ENCODE measurements at regions not wholly inside any gene's neighbourhood (a gene's known extent, or its start where the extent isn't known, plus 50 kb on each side); places are given as distances from the start of the nearest gene placed in this dataset.

DNA sequence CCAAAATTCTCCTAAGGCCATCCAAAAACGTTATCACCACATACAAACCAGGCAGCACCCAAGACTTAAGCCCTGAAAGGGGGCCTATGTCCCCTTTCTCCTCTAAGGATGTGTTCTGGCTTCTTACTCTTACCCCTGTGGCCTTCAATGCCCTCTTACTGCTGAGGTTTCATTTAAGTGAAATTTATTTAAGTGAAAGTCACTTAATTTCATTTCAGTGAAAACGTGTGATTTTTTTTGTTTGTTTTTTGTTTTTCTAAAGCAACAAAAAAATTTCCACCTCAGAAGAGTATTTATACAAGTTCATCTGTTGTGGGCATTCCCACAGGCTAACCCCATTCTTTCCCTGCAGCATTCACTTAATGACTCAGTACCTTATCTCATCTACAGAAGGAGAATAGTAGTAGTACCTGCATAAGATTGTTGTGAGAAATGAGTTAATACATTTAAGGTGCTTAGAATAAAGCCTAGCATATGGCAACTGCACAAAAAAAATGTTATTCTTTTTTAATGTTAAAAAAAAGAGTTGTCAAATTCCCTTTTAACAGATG is 220.6 kb downstream of the CHRM3 start:
- DNase-seq, result no peak

DNA sequence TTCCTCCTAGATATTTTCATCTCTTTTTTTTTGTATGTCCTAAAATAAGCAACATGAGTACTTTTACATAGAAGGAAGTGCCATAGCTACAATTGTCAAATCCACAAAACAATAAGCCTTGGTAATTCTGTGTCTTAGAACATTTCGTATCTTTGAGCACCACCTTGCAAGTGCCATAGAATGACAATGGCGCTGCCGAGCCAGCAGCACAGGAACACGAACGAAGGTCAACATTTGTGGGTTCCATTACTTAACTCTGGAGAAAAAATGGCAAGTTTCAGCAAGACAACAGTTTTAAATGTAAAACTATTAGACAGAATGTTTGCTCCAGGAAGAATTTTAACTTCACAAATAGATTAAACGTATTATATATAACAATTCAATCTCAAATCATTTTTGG is 222.1 kb downstream of the CHRM3 start:
- DNase-seq, result no peak

DNA sequence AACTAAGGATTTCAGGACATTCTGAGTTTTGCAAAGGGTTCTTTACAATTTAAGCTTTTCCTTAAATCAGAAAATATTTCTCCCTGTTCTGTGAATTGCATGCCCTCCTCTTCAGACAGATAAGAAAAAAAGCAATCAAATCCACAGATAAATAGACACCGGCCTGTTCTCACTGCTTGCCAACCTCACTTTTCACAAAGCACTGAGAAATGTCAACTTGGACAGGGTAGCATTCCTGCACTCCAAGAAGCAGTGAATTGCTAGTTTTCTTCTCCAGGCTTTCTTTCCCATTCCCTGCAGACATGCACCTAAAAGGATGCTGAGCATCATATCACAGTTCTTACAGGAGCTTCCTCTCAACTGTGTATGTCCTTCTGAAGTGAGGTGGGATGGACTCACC is 226.0 kb downstream of the CHRM3 start:
- DNase-seq, result no peak

DNA sequence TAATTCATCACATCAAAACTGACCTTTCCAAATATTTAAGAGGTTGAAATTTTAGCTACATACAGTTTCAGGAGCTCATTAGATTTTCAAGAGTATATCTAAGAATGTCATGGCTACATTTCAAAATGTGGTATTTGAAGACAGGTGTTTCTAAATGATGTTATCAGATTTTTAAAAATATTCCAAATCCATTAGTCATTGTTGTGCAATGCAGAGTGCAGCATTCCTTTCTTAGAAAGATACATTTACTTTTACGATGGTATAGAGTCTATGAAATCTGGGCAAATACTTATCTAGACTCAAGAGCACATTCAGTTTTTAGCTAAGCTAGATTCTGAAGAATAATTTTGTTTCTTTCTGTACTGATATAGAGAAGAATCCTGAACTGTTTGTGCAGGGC is 230.3 kb downstream of the CHRM3 start:
- DNase-seq, result no peak

DNA sequence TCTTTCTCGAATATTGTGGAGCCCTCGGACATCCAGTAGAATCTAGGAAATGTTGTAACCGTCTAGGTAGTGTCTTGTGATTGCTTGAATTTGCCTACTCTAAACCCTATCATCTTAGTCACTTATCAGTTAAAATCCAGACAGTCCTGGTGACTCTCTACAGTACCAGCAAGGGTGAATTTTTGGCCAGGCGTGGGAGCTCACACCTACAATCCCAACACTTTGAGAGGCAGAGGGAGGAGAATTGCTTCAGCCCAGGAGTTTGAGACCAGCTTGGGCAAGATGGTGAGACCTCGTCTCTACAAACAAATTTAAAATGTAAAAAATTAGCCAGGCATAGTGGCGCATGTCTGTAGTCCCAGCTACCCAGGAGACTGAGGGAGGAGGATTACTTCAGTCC is 230.9 kb downstream of the CHRM3 start:
- no peak for DNase-seq

DNA sequence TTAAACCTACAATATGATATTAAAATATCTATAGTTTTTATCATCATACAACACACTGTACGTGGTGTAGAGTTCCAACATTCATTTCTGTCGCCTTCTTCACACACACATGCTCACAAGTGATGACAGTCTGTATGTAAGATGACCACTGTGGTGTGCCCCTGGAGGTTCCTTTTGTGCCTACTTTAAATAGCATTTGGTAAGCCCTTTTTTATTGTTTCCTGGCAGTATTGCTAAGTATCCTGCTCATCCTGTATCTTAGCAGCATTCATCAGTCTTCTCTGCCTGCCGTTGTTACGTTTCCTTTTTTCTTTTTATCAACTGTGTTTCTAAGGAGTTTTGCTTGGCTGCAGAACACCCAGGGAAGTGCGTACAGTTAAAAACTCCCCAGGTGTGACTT is 231.4 kb downstream of the CHRM3 start:
- DNase-seq, result no peak

DNA sequence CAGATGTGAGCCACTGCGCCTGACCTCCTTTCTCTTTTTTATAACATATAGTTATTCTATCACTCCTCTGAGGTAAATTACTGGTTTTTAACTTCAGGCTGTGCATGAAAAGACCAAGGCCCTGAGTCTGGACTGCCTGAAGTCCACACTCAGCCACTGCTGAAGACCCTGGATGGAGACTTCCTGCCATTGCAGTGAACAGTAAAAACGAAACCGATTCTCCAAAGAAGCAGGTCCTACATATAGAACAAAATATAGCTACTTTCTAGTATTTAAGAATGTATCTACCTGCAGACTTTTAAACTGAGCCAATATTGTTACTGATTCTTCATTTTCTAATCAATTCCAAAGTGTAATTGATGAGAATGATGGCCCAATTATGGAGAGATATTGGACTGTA is 232.8 kb downstream of the CHRM3 start:
- no peak for DNase-seq

DNA sequence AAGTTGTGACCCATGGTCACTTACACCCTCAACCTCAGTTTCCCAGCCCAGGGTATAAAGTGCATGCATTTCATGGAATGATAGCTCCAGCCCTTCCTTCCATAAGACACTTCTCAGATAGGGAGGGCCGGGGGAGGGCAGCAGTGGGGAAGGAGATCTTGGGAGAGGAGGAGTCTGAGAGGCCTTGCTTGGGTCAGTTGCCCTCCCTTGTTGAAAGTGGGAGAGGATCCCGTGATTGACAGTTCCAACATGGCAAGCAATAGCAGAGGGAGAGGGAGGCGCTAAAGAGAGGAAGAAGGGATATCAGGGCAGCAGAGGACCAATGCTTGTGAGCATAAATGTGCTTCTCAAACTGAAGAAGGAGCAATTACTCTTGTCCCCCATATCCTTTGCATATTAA is 244.4 kb downstream of the CHRM3 start:
- no peak for DNase-seq

DNA sequence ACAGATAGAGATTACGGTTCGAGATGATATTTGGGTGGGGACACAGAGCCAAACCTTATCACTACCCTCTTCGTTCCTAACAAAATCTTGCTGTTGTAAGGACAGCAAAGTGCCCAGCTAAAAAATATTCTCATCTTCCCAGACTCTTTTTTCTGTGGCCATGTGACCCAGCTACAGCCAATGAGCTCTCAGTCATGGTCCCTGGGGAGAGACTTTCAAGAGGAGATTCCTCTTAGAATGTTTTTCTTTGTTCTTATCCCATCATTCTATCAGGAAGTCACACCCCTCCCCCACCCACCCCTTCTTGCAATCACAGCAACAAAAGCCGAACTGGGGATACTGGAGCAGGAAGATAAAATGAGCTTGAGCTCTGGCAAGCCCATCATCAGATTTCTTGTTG is 247.1 kb downstream of the CHRM3 start:
- DNase-seq, result no peak

DNA sequence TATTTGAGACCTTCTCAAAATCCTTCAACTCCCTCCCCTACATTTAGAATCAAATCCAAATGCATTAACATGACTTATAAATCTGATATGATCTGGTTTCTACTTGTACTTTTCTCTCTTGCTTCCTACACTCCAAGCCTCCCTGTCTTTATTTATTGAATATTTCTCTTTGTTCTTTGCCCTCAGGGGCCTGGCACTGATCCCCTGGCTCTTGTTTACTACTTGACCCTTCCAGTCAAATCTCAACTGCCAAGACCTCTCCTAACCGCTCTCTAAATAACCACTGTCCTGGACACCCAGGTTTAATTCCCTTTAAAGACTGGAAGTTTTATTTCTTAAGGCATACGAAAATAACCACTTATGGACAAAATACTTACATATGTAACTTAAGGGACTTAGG is 248.9 kb downstream of the CHRM3 start:
- DNase-seq, result no peak

DNA sequence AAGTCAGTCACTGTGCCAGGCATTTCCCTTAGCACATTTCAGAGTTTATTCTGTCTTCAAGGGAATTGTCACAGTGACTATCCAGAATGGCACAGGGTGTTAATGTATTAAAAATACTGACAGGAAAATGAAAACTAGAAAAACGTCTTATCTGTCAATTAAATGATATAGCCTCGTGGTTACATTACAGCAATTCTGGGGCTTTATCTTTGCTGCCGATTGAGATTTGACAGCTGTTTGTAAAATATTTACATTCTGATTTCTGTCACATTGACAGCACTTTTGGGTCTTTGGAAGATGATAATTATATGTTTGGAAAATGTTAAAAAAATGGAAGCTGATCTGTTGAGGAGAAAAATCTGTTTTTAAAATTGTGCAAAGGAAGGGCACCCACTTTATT is 250.0 kb downstream of the CHRM3 start:
- no peak for DNase-seq

DNA sequence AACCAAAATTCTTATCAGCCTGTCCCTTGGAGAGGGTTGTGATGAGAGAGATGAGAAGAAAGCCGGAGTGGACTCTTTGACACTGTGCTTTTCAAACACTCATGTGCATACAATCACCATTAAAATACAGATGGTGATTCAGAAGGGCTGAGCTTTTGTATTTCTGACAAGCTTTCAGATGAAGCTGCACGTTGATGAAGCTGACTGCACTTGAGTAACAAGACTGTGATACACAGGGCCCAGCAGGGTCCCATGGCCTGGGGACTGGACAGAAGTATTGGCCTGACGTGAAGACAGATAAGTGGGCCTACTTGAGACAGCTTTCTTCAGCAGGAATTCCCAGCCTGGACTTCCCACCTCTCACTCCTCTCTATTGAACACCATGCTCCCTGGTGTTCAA is 258.2 kb downstream of the CHRM3 start:
- no peak for DNase-seq

DNA sequence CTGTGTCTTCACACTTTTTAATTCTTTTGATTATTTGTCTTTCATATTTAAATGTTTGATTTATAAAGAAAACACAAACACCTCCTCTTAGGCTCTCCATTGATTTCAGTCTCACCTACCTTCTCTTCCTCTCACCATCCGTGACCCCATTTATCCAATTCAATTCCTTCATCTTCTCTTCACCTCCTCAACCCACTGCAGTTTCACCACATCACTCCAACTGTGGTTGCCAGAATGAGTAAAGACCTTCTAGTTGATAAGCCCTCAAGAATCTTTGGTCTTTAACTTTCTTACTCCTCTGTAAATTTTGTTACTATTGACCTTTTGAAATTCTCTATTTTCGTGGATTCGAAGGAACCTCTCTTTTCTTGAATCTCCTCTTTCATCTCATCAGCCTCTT is 260.7 kb downstream of the CHRM3 start:
- no peak for DNase-seq

DNA sequence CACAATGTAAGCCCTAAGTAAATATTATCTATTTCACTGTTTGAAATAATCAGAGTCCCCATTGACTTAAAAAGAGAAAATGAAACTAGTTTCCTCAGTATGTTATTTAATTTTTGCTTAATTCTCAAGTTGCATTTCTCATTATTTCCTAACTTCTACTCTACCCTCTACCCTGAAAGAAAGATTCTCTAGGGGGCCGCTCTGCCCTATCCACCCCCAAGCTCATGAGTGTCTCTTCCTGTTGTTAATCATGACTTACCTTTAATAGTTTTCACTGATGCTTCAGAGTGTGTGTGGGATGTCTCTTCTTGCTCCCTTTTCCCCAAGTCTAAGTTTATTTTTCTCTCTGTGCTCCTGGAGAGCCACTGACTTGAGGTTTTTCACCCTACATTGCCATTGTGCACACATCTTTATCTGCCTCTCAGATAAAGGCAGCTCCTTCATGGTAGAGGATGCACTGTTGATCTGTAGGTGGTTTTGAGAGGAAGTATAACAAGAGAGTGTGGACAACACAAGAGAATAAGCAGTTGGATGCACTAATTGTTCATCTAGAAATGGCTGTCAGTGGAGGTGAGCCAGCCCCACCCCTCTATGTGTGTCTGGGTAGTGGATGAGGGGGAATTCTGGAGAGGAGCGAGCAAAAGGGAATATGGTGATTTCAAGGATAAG is 261.7 kb downstream of the CHRM3 start:
- no peak for DNase-seq

DNA sequence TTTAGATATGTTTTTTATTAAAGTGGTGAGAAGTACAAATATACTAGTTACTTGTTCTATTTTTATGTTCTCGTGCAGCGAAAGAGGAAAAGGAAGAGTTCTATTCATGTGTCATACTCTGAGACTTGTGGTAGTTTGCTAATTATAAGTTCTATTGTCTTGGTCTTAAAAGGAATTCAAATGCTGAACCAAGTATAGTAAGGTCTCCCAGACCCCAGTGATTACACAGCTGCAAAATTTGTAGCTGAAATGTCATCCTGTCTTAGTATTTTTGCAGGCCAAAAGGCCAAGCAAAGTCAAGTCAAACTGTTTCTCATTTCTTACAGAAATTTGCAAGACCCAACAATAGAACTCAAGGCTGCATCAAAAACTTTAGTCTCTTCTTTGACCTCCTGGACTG is 268.7 kb downstream of the CHRM3 start:
- DNase-seq, result no peak

DNA sequence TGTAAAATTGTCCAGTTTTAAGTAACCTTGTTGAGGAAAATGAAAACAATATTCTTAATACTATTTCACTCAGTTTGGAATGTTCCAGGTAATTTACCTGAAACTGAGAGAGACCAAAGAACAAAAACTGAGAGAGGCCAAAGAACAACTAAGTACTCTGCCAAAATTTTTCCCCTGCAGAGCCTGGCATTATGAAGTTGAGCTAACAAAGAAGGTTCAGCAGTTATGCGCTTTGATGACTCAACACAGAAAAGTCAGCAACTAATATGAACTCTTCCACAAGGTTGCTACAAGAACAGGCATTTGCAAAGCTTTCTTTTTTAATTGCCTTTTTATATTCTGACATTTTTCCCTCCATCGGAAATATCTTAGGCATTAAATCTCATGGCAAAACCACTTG is 270.9 kb downstream of the CHRM3 start:
- no peak for DNase-seq

DNA sequence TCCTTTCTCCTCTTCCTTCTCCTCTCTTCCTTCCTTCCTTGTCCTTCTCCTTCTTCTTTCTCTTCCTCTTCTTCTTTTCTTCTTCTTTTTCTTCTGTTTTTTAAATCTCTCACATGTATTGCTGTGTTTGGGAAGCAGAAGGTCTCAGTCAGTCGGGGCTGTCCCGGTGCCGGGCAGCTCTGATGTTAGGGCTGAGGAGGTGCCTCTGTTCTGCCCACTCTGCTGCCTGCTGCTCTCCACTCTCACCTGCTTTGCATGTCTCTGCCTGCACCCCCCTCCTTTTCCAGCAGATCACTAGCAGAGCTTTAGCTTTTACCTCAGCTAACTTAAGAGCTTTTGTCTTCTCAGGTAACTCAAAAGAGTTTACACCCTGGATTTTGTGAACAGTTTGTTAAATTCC is 276.6 kb downstream of the CHRM3 start:
- no peak for DNase-seq

DNA sequence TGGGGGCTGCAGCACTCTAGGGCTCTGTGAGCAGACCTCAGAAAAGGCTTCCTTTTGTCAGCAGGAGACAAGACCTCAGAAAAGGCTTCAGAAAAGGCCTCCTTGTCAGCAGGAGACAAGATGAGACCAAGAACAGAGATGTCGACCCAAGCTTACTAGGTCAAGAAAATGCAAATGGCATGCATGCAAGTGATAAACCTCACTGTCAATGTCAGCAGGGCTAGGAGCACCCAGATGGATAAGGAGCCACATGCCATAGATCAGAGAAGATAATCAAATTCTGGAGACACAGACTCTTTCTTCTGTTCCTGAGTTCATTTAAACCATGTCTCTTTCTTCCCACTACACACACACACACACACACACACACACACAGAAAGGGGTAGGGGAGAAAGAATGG is 285.9 kb downstream of the CHRM3 start:
- DNase-seq, result no peak

DNA sequence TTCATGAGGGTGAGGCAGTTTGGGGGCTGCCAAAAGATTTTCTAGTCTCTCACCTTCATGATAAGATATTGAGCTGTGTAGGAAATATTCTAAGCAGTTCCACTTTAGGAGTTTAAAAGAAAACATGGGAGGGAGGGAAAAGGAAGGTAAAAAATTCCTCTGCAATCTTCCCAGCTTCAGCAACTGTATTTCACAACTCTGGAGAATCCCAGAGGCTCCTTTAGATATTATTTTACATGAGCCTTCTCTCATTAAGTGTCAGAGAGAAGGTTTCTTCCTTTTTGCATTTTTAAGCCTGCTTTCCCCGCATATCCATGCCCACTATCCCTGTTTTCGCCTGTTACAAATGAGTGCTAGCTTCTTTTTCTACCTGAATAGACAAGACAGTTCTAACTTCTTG is 289.4 kb downstream of the CHRM3 start:
- no peak for DNase-seq

DNA sequence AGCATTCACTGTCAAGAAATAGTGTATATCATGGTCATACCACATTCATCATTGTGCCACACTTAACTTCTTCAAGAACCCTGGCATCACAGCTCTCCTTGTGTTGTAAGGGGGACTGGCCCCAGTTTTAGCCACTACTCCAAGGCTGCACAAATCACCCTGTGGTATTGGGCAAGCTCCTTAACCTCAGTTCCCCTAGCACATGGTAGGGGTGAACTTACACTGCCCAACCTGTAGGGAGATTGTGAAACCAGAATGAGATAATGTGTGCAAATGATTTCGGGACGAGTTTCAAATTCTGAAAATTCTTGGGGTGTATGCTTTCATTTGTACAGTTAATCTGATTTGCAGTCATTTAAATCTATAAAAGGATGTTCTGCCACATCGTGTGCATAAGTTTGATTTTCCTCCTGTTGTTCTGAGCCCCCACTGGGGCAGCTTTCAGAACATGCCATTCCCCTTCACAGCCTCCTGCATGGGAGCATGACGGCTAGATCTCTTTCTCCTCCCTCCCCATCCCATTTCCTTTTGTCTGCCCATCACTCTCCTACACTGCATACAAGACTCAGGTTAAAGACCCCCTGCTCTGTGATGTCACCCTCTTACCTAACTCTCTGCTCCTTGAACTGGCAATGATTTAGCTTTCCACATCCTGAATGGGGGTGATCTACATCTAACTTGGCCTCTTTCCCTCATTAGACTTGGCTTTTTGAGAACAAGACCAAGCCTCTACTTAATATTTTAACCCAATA is 290.3 kb downstream of the CHRM3 start:
- DNase-seq, result no peak

DNA sequence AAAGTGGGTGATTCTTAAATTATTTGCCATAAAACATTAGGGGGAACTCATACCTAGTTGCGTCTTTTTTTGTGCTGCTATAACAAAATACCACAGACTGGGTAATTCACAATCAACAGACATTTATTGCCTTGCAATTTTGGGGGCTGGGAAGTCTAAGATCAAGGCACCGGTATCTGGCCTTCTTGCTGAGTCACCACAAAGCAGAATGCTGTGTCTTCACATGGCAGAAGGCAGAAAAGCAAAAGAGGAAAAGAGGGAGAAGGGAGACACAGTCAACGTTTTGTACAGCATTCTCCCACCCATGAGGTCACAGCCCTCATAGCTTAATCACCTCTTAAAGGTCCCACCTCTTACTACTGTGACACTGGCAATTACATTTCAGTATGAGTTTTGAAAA is 291.0 kb downstream of the CHRM3 start:
- DNase-seq, result no peak

DNA sequence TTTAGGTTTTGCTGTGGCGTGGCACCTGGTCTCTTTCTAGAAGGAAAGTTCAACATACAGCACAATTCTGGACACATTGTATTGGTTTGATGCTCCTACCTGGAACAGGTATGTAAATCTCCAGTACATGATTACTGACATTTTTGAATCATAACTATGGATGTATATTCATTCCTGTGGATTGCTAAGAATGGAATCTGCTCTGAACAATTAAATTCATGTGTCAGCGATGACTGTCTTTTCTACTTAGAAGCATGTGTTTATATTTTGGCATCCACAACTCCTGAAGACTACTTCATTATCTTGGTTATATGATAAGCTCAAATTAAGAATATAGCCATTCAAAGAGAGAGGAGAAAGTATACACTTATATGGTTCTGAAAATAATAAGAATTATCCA is 291.8 kb downstream of the CHRM3 start:
- no peak for DNase-seq

DNA sequence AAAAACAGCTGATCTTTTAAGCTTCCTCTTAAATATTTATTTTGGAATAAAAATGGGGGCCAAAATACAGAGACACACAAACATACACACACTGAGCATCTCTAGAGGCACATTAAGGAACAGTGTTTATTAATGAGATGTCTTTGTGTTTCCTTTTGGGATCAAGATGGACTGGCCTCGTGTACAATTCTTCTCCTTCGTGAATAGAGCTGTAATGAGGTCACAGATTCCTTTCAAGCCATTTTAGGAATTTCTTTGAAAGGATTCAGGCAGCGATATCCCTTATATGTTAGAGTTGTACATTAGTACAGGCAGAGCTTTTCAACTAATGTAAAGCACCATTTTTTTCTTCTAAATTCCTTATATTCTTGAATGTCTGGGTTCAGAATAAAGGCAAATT is 295.7 kb downstream of the CHRM3 start:
- no peak for DNase-seq

DNA sequence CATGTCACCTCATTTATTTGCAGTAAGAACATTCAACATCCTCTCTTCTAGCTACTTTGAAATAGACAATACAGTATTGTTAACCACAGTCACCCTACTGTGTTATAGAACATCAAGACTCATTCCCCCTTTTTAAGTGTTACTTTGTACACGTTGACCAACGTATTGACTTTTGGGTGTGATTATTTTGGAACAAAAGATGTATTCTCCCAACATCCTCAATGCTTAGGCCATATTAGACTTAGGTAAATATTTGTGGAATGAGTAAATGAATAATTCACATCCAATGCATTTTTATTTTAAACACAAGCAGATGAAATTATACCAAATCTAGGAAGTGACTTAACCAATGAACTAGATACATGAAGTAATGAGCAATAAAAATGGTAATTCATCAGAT is 296.6 kb downstream of the CHRM3 start:
- no peak for DNase-seq

DNA sequence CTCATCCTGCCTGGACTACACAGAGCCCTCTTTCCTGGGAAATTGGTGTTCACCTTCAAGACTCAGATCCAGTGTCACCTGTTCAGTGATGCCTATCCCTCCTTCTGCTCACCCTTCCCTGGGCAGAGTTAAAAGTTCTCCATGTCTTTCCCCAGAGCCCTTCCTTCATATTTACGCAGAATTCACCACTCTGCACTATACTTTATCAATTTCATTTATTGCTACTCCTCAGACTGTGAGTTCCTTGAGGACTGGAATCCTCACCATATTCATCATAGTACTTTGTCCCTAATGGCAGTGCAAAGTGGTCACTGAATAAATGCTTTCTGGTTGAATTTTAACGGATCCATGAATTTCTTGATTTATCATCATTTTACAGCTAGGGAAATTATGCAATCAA is 300.0 kb downstream of the CHRM3 start:
- no peak for DNase-seq
